WTC11 (cell line): ENCODE measurements at regions not wholly inside any gene's neighbourhood (a gene's known extent, or its start where the extent isn't known, plus 50 kb on each side); places are given as distances from the start of the nearest gene placed in this dataset.

Source experiments
- CREB1 ChIP-seq: sonication (generic); formaldehyde crosslinking; IDR thresholded peaks from 2 replicates; pipeline ENCODE4 v1.8.0; 2023; ENCODE audit warnings: mild to moderate bottlenecking, missing genetic modification reagents
- CTCF ChIP-seq: fragments of 200-600 bp; IDR thresholded peaks from 2 replicates; pipeline ENCODE4 v1.8.0; 2022; ENCODE audit warnings: antibody characterized with exemption
- E2F5 ChIP-seq: sonication (generic); formaldehyde crosslinking; IDR thresholded peaks from 2 replicates; pipeline ENCODE4 v1.8.1; 2022; ENCODE audit warnings: mild to moderate bottlenecking, moderate library complexity, missing genetic modification reagents
- MAX ChIP-seq: sonication (generic); formaldehyde crosslinking; IDR thresholded peaks from 2 replicates; pipeline ENCODE4 v1.8.0; 2022; ENCODE audit warnings: mild to moderate bottlenecking, missing genetic modification reagents
- TCF7 ChIP-seq: sonication (generic); formaldehyde crosslinking; IDR thresholded peaks from 2 replicates; pipeline ENCODE4 v1.8.0; 2022; ENCODE audit warnings: mild to moderate bottlenecking, low read depth, missing genetic modification reagents, moderate library complexity
- TF ChIP-seq, protein P1 (sequence below): sonication (generic); formaldehyde crosslinking; IDR thresholded peaks from 2 replicates; pipeline ENCODE4 v1.8.1; 2023; ENCODE audit warnings: mild to moderate bottlenecking, missing genetic modification reagents, moderate library complexity

DNA sequence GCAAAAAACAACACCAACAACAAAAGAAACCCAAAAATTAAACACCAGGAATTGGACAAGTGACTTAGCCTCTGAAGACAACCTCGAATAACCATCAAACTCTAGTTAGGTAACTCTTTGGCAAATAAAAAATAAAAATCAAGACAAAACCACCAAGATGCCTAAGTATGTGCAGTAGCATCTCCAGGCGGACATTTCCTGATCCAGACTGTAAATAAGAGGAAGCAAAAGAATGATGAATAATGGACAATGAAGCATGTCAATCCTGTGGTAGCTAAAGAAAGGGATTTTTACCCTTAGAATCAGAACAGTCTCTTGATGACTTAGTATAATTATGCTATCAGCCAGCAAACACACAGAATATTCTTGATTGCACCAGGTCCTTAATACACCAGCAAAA is 276.7 kb upstream of the DIAPH2 start:
- TF ChIP-seq, protein P1, sequence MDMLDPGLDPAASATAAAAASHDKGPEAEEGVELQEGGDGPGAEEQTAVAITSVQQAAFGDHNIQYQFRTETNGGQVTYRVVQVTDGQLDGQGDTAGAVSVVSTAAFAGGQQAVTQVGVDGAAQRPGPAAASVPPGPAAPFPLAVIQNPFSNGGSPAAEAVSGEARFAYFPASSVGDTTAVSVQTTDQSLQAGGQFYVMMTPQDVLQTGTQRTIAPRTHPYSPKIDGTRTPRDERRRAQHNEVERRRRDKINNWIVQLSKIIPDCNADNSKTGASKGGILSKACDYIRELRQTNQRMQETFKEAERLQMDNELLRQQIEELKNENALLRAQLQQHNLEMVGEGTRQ (CRISPR knock-in tag), result no peak
- TF ChIP-seq CTCF (no peak), E2F5 (CRISPR knock-in tag) (no peak), TCF7 (CRISPR knock-in tag) (no peak), MAX (no peak), CREB1 (CRISPR knock-in tag) (no peak)
